SKM-1 (cell line): ENCODE measurements at regions not wholly inside any gene's neighbourhood (a gene's known extent, or its start where the extent isn't known, plus 50 kb on each side); places are given as distances from the start of the nearest gene placed in this dataset.
"Not testable (repeated sequence)": the region's sequence is repeated elsewhere in the genome, so short reads cannot be mapped to it uniquely, and the experiment has no call there.

Experiments used
- DNase-seq: peaks from one replicate; lab custom pipeline; 2025; ENCODE audit not compliant: unreplicated experiment; lab: John Stamatoyannopoulos, UW

DNA sequence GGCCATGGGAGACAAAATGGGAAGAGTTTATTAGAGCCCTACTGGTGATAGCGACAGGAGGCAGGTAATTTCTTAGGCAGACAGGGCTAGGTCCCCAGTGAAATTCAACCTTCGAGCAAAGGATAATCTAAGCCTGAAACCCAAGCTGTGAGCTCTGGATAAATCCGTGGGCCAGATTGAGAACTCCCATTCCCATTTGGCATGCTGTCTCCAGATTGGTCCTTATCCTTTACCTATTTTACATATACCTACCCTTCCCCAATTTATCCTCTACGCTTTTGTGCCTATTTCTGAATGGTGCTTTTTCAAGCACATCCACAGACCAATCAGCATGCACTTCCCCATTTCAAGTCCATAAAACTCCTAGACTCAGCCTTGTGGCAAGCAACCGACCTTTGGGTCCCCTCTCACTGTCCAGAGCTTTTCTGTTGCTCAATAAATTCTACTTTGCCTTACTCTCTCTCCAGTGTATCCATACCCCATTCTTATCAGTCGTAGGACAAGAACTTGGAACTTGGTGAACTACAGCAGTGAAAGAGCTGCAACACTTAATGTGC is 268.0 kb downstream of the MYCN start:
- DNase-seq: no peak

GRCh38 chr2:16207611-16208010 is 267.3 kb downstream of the MYCN start:
- DNase-seq: no peak

- DNase-seq: no peak
Measured at GRCh38 chr2:16207151-16207550, 266.8 kb downstream of the MYCN start.

- DNase-seq: no peak
Measured at GRCh38 chr2:16206191-16206944, 266.0 kb downstream of the MYCN start.

DNA sequence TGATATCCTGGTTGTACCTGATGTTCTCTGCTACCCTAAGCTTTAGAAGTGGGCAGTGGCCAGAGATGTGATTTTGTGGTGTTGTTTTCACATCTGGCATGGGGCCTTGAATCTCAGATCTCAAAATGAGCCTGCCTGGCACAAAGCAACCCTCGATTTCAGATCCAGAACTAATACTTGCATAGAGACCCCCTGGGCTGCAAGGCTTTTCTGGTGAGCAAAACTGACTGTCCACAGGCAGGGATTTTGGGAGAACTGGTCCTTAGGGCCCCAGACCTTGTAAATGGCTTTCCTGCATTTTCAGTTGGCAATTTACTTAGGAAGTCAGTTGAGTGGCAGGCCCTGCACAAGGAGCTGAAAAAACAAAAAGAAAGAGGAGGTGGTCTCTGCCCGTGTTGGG is 265.3 kb downstream of the MYCN start:
- no peak for DNase-seq

DNA sequence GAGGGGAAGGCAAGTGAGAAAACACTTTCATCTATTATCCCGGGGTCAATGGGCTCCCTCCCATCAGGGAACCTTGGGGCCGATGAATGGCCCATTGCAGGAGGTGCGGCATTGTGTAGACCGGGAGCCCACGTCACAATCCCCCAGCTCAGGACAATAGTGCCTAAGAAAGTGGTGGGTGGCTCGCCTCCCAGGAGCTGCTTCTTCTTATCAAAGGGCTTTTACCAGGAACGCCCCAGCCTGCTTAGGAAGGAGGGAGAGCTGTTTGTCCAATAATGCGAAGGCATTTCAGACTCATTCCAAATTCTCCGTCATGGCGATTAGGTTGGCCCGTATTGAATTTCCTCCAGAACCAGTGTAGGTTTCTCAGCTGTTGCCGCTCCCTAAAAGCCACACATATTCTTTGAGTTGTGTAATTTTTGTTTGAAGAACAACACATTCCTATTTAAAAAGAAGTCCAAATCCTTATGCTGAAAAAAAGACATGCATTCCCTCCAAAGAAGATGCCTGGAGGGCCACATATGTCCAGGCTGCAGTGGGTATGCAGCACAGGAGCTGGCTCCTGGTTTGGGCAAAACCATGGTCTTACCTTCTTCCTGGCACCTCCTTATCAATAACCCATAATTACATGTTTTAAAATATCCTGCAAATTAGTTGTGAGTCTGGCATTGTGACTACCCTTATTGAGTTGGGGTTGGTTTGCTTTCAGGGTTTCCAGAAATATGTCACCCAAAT is 264.7 kb downstream of the MYCN start:
- no peak for DNase-seq

GRCh38 chr2:16204251-16204650 is 263.9 kb downstream of the MYCN start:
- no peak for DNase-seq

- DNase-seq: no peak
Measured at GRCh38 chr2:16203691-16204090, 263.3 kb downstream of the MYCN start.

DNA sequence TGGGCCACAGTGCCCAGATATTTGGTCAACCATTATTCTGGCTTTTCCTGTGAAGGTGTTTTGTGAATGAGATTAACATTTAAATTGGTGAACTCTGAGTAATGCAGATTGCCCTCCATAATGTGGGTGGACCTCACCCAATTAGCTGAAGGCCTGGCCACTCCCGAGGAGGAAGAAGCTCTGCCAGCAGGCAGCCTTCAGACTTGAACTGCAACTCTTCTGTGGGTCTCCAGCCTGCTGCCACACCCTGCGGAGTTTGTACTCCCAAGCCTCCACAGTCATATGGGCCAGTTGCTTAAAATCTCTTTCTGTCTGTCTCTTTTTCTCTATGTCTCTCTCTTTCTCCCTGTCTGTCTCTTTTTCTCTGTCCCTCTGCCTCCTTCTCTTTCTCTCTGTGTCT is 262.7 kb downstream of the MYCN start:
- no peak for DNase-seq

GRCh38 chr2:16202266-16203020 is 262.1 kb downstream of the MYCN start:
- no peak for DNase-seq

- DNase-seq: no peak
Measured at GRCh38 chr2:16201848-16202247, 261.5 kb downstream of the MYCN start.

DNA sequence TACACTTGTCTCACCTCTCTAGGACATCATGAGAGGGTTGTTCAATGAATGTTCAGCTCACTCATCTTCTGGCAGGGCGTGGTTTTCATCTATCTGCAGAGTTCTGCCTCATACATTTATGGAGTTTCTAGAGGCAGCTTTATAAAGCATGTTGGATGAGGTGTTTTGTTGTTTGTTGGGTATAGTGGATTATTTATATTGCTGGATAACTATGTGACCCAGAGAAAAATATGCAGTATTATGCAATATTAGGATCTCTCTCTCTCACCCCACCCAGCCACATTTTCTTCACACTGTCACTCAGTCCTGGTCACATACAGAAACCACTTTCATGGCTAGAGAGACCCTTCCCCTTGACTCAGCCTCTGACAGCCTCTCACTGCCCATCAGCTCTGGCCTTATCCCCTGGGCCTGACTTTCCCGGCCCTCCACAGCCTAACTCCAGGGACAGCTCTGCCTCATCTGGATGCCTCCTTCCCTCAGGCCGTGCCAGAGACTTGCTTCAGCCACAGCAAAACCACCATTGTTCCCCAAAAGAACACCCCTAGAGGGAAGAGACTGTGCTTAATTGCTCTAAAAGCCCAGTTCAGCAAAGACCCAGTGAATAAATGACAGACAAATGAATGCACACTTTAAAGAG is 260.3 kb downstream of the MYCN start:
- no peak for DNase-seq

- no peak for DNase-seq
Measured at GRCh38 chr2:16199882-16200553, 259.7 kb downstream of the MYCN start.

- DNase-seq: not testable (repeated sequence)
Measured at GRCh38 chr2:16199241-16199640, 258.9 kb downstream of the MYCN start.

- no peak for DNase-seq
Measured at GRCh38 chr2:16198166-16198912, 258.0 kb downstream of the MYCN start.

DNA sequence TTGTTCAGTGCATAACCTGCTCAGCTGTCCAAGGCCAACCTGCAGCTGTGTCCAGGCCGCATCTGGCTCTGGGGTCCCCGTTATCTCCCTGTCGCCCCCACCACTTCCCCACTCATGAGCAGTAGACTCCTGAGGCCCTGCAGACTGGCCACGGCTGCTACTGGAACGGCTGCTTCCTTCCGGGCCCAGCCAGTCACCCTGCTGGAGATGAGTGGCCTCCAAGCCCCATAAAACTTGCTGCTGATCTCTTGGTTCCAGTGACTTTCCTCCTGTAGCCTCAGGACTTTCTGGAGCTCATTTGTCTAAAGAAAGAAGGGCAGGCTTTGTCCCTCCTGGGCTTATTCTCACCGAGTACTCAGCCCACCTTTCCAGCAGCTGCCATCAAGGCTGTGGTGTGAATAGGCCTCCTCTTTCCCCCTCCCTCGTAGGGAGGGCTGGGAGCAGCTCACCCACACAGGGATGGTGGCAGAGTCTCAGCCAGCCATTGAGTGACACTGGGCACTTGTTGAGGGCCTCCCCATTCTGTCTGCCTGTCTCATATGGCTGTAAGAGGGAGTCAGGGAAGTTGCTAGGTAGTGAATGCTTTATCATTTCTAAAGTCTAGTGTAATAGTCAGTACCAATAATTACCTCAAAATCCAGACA is 257.3 kb downstream of the MYCN start:
- DNase-seq: no peak

DNA sequence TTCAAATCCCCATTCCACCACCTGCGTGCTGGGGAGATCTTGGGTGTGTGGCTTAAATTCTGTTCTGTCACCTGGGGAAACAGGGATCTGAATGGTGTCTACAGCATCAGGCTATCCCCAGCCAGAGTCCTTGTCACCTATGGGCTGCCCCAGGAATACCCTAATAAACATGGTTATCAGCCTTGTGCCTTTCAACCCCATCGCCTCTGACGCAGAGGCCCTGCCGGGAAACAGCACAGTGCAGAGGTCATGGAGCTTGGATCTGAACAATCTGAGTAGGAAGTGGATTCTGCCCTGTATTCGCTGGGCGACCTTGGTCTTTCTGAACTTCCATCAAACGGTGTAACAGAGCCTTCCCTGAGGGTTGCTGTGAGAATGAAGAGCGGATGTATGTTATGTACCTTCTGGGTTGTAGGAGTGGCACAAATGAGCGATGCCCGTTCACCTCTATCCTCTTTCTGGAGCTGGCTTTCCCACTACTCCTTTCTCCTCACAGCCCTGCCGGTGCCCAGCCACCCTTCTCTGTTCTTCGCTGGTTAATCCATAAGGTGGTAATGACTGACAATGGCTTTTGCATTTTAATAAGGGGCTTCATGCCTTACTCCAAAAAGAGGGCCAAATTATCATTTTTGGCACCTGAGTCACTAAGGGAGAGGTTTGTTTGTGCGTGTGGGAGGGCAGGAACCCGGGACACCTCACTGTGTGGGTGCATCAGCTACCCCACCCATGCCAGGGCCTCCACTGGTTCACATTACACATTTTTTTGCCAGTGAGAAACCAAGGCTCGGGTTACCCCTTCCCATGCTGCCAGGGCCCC is 256.5 kb downstream of the MYCN start:
- DNase-seq: no peak

GRCh38 chr2:16195681-16196070 is 255.3 kb downstream of the MYCN start:
- no peak for DNase-seq
